ENCODE measurements at regions not wholly inside any gene's neighbourhood (a gene's known extent, or its start where the extent isn't known, plus 50 kb on each side); places are given as distances from the start of the nearest gene placed in this dataset.

DNA sequence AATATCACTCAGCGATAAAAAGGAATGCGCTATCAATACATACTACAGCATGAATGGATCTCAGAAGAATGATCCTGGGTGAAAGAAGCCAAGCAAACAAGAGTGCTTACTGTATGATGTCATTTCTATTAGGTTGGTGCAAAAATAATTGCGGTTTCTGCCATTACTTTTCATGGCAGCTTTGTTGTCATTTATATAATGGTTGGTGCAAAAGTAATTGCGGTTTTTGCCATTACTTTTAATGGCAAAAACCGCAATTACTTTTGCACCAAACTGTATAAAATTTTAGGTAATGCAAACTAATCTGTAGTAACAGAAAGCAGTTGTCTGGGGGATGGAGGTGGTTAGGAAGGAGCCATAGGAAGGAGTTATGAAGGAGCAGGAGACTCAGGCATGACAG, 318.3 kb upstream of the ZMIZ1 start:
- ATAC-seq = no peak

DNA sequence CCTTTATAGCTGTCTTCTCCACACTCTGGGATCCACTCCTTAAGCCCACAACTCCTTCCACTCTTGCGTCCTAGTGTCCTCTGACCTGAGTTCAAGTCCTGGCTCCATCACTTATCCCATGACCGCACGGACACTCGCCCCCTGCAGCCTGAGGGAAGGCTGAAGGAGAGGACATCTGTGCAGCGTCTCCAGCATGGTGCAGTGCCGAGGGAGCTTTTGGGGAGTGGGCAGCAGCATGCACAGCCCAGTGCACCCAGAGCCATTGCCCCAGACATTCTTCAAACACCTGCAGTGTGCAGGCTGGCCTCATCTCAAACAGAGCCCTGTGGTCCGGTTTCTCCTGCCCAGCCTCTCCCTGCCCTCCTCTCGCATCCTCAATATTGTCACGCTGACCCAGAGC, 317.1 kb upstream of the ZMIZ1 start:
- no peak for ATAC-seq

GRCh38 chr10:78752221-78752620, 316.5 kb upstream of the ZMIZ1 start:
- no peak for ATAC-seq

DNA sequence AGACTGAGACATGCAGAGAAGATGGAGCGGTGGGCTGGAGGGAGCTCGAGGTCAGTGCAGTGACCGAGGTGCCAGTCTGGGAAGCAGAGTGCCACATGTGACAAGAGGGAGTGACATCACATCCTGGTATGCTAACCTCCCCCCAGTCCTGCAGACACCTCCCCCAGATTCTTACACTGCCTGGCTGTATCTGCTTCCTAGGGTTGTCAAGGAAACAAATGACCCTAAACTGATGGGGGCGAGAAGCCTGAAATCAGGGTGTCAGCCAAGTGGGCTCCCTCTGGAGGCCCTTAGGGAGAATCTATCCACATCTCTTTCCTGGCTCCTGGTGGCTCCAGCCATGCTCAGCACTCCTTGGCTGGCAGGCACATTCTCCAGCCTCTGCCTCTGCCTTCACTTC, 316.1 kb upstream of the ZMIZ1 start:
- ATAC-seq = no peak

DNA sequence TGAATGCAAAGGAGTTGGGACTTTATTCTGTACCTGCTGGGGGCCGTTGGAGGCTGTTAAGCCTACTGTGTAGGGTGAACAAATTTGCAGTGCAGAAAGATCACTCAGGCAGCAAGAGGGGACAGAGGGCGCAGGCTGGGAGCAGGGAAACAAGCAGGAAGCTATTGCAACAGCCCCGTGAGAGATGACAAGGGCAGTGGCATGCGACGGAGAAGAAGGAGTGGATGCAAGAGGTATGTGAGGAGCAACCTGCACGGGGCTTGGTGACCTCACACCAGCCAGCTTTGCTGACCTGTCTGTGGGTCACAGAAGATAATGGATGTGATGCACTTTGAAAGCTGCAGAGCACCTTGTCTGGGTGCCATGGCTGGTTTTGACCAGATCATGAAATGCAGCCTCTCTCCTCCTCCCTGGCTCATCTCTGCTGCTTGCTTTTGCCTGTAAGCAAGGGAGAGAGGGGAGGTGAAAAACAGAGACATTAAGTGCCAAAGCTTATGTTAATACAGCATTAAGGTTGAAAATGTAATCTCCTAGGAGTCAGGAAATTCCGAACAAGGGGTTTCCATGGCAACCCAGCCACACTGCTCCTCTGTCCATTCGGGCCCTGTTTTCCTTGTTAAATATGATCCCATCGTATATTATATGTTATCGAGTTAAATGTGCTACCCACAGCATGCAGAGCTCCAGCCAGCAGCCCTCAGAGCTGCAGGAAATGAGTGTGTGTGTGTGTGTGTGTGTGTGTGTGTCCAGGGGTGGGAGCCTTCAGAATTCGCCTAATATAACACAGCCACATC, 314.3 kb upstream of the ZMIZ1 start:
- ATAC-seq = no peak

- ATAC-seq = no peak
These were observed 313.6 kb upstream of the ZMIZ1 start for GRCh38 chr10:78755063-78755701.

DNA sequence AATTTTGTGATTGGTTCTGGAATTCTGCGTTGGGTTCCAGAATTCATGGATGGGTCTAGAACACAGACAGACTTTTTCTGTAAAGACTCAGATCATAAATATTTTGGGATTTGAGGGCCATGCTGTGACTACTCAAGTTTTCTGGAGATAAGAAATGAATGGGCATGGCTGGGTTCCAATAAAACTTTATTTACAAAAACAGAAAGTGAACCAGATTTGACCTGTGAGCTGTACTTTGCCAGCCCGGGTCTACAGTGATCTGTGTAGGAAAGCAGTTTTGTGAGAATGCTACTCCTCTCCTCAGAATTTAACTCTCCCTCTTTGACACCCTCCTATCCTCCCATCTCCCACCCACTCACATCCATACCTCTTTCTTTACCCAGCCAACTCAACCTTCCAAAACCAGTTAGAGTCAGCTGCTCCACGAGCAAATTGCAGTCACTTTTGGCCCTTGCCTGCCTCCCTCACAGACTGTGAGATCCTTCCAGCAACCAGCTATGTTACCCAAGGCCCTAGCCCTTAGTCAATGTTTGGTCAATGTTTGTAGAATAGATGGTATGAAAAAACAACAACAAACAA, 312.8 kb upstream of the ZMIZ1 start:
- ATAC-seq = no peak

GRCh38 chr10:78756604-78757343, 312.0 kb upstream of the ZMIZ1 start:
- ATAC-seq = peak in 1 of 2 donors; percentile 17

GRCh38 chr10:78757344-78757925, 311.3 kb upstream of the ZMIZ1 start:
- no peak for ATAC-seq

DNA sequence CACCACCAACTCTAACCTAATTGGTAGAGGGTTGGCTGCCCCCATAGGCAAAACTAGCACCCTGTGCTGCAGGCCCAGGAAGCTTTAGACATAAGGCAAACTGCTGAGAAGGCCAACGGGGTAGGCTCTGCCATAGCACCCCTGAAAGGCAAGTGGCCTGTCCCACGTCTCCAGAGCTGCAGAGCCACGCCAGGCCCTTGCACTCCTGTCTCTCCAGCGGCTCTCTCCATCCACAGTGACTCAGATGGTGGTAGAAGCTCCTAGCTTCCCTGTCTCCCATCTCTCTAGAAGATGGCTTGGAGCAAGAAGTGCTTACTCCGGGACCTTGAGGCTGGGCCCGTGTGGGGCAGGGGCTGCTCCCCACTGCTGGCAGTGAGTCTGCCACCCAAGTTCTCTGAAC, 310.6 kb upstream of the ZMIZ1 start:
- no peak for ATAC-seq

DNA sequence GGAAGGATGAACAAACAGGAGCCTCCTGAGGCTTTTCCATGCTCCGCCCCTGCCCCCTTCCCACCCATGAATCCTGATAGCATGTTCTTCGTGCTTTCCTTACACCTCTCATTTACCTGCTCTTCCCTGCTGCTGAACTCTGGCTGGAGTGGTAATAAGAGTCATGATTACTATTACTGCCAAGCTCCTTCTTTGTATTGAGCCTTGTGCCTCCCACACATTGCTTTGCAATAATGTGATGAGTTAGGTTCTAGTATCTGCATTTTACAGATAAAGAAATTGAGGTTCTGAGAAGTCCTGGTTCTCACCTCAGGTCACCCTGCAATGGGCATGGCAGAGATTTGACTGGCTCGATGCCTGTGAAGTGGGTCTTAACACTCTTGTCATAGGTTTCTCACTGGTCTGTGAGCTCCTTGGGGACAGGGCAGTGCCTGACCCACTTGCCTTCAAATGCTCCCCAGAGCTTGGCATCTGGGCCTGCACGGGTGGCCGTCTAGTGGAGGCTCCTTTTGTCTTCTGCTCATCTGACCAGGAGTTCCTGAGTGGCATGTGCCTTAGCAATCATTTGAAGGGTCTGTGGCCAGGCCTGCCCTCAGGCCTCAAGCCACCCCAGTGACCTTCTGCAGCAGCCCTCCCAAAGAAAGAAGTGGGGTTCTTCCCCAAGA, 309.2 kb upstream of the ZMIZ1 start:
- no peak for ATAC-seq

DNA sequence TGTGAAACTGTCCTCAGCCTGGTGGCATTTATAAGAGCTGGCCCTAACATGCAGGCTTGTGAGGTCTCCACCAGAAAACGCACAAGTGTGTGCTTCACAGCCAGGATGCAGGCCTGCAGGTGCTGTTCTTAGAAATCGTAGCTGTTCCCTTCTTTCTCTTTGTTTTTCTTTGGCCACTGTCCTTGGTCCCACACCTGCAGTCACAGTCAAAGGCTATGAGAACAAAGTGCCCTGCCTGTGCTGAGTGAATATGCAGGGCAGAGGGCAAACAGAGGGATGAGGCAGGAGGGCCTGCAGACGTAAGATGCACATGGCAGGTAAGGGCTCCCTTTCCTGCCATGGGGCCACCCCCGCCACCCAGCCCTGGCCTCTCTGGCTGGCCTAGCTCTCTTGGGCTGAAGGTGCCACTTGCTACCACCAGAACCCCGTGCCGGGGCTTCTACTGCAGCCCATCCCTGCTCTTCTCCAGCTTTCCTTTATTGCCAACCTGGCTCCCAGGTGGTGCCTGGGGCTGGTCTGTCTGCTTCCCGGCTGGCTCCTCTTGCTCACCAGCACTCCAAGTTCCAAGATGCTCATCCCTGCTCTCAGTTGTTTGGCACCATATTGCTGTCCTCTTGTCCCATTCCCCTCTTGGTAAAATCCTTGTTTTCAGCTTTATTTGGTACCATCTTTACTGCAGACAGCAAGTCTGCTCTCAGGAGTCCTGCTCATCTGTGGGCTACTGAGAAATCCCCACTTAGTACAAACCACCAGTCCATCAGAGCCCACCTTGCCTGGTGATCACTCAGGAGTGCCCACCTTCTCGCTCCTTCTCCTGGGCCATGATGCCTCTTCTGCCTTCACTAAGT, 308.1 kb upstream of the ZMIZ1 start:
- no peak for ATAC-seq

DNA sequence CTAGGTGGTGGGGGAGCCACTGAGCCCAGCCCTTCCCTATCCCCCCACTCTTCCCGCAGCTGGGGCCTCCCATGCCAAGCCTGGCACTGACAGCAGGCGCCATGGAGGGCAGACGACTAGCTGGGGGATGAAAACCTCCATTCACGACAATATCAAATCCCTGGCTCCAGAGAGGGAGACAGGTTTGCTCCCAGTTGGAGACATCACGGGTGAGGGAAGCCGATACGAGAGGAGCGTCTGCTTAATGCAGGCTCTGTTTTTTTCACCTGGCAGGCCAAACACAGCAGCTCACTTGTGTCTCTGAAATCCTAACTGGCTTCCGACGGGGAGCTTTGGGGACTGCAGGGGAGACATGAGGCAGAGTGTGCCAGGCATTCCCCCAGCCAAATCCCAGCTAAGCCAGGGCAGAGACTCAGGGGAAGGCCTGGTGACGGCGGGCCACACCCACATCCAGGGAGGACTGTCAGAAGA, 307.4 kb upstream of the ZMIZ1 start:
- no peak for ATAC-seq

- ATAC-seq = no peak
These were observed 306.6 kb upstream of the ZMIZ1 start for GRCh38 chr10:78762086-78762630.

- ATAC-seq = no peak
These were observed 305.5 kb upstream of the ZMIZ1 start for GRCh38 chr10:78763234-78763633.

DNA sequence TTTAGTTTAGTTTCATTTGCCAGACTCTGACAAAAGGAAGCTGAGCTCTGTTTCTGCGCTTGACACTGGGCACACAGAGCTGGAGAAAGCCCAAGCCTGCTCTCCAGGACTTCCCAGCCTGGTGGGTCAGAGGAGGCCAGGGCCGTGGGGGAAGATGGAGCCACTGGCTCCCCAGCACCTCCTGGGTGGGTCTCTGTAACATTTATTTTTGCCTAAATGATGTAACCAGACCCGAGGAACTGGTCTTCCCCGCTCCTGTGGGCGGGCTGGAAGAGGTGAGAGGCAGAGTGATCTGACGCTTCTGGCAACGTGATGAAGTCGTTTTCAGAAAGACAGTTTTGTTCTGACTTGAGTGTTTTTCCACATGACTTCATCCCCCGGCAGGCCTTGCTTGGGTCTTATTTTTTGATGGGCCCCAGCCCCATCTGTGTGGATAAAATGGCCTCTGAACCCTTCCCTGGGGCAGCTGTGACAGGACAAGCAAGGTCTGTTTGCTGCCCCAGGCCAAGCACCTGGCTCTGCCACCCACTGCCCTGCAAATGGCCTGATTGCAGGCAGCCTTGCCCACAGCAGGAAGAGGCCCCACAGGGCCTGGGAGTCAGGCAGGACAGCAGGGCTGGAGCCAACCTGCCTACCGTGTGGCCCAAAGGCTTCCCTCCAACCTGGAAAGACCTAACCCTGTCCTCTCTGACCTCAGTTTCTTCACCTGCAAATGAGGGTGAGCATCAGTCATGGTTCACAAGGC, 304.9 kb upstream of the ZMIZ1 start:
- ATAC-seq = peak in 1 of 2 donors; percentile 32

GRCh38 chr10:78764436-78764835, 304.3 kb upstream of the ZMIZ1 start:
- ATAC-seq = no peak

DNA sequence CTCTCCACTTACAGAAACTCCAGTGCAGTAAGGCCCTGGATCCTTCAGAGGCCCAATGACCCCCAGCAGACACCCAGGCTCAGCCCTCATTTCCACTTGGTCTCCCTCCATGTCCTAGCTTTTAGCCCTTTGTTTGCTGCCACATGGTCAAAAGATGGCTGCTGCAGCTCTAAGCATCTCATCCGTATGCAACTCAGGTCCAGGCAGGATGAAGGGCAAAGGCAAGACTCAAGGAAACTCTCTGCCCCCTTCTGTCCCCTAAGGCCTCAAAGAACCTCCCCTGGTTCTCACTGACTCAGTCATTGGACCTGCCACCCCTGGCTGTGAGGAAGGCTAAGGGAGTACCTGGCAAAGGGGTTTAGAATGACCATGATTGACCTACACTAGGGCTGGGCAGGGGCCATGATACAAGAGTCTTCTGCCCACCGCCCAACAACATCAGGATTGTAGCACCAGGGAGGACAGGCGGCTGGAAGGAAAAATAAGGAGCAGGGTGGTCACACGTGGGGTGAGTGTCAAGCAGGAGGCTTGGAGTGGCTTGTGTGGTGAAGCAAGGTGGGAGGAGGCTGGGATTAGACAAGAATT, 303.8 kb upstream of the ZMIZ1 start:
- no peak for ATAC-seq

DNA sequence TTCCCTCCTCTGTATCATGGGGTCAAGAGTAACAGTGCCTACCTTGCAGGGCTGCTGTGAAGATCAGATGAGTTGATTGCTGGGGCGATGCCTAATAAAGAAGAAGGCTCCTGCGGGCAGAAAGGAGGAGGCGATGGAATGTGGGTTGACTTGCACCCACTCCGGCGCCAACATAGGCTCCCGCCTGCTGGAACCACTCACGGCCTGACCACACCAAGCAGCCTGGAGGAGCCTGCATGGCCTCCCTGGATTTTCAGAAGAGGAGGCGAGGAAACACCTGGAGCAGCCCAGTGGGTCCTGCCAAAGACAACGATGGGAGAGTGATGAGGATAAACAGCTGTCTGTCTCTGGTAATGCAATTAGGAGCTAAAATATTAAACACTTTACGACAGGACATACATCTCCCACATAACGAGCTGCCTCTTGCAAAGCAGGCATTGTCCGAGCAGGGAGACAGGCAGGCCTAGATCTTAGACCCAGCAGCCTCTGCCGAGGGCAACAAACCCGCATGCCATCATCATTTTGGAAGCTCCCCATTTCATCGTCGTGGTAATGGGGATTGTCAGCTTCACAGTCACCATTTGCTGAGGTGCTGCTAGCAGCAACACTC, 302.9 kb upstream of the ZMIZ1 start:
- ATAC-seq = no peak
